Large intestine (tissue), 3 donors: ENCODE measurements at regions not wholly inside any gene's neighbourhood (a gene's known extent, or its start where the extent isn't known, plus 50 kb on each side); places are given as distances from the start of the nearest gene placed in this dataset.
"Not testable (repeated sequence)": the region's sequence is repeated elsewhere in the genome, so short reads cannot be mapped to it uniquely, and the experiment has no call there.

Experiments
- DNase-seq, 2 donors: peaks; one replicate each; pipeline versions ENCODE4 v3.0.0 to v3.0.0-alpha.2; 2013
- H3K27ac ChIP-seq: one replicate; pipeline ENCODE4 v1.5.1; 2013; ENCODE audit warnings: low read length
- H3K27me3 ChIP-seq: 2 replicates; pipeline ENCODE4 v1.6.1; 2013; ENCODE audit warnings: low read length; ENCODE audit not compliant: control insufficient read depth, insufficient read depth
- H3K36me3 ChIP-seq: 2 replicates; pipeline ENCODE4 v1.6.1; 2013; ENCODE audit warnings: low read length; ENCODE audit not compliant: control insufficient read depth, insufficient read depth
- H3K4me1 ChIP-seq: one replicate; pipeline ENCODE4 v1.6.1; 2013; ENCODE audit warnings: low read length; ENCODE audit not compliant: control insufficient read depth, insufficient read depth
- H3K4me3 ChIP-seq: one replicate; pipeline ENCODE4 v1.5.1; 2013; ENCODE audit warnings: low read length
- H3K9me3 ChIP-seq: one replicate; pipeline ENCODE4 v1.6.1; 2013; ENCODE audit warnings: mild to moderate bottlenecking, low read depth, low read length, moderate library complexity; ENCODE audit not compliant: control insufficient read depth
- WGBS: methylation state at CpG from one replicate; pipeline ENCODE4 v1.1.5; 2013; ENCODE audit warnings: low lambda C conversion rate; ENCODE audit not compliant: insufficient coverage; 5-methylcytosine and 5-hydroxymethylcytosine counted together

- DNase-seq, H3K27me3 ChIP-seq, H3K4me3 ChIP-seq, H3K27ac ChIP-seq, H3K4me1 ChIP-seq, H3K9me3 ChIP-seq, H3K36me3 ChIP-seq: not testable (repeated sequence)
- WGBS: no CpG with 5 or more reads among the region's 13 CpGs
Observed at GRCh38 chrX:23458957-23459356, 124.3 kb downstream of the PTCHD1 start.

DNA sequence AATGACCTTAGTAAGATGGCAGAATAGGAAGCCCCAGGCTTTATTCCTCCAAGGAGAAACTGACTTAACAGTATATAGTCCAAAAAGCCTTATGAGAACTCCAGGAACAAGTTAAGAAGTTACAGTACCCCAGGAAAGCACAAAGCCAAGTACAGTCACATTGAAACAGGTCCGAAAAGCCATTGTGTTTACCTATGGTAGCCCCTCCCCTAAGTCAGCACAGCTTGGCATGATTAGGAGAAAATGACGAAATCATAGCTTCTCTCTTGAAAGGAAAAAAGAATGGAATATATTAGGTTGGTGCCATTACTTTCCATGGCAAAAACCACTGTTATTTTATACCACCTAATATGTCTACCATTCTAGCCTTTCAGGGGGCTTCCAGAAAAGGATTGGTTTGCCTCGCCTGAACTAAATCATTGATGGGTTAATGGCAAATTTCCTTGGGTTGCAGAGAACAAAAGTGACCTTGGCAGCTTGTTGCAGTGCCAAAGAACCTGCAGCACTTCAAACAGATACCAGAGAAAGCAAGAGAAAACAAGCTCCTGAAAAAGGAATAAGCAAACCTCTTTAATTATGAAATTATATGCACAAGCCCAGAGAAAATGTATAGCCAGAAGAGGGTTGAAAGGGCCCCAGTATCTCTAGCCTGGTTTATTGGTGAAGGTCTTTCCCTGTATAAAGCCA is 130.6 kb downstream of the PTCHD1 start:
- no CpG with 5 or more reads among the region's 3 CpGs for WGBS
- H3K4me1 ChIP-seq: no peaks in the 10 kb centered on the region
- H3K27ac ChIP-seq: no peak overlapping the region
- no peaks in the 10 kb centered on the region for H3K9me3 ChIP-seq
- H3K36me3 ChIP-seq: no peaks in the 10 kb centered on the region
- H3K27me3 ChIP-seq: no peaks in the 10 kb centered on the region
- no peak for DNase-seq
- H3K4me3 ChIP-seq: no peak overlapping the region

GRCh38 chrX:23465985-23466384 is 131.3 kb downstream of the PTCHD1 start:
- Histone ChIP-seq H3K4me1 (no peaks in the 10 kb centered on the region), H3K36me3 (no peaks in the 10 kb centered on the region), H3K9me3 (no peaks in the 10 kb centered on the region), H3K27ac (no peak overlapping the region), H3K4me3 (no peak overlapping the region), H3K27me3 (no peaks in the 10 kb centered on the region)
- WGBS: 83% methylated on average over 1 of the region's 2 CpGs
- DNase-seq: no peak

GRCh38 chrX:23478056-23478455 is 143.4 kb downstream of the PTCHD1 start:
- Histone ChIP-seq H3K36me3 (no peaks in the 10 kb centered on the region), H3K27me3 (no peaks in the 10 kb centered on the region), H3K4me1 (no peaks in the 10 kb centered on the region), H3K4me3 (no peak overlapping the region), H3K27ac (no peak overlapping the region), H3K9me3 (no peaks in the 10 kb centered on the region)
- no CpG with 5 or more reads among the region's 2 CpGs for WGBS
- DNase-seq: no peak

GRCh38 chrX:23478561-23478960 is 143.9 kb downstream of the PTCHD1 start:
- Histone ChIP-seq H3K27ac (no peak overlapping the region), H3K36me3 (no peaks in the 10 kb centered on the region), H3K4me3 (no peak overlapping the region), H3K9me3 (no peaks in the 10 kb centered on the region), H3K4me1 (no peaks in the 10 kb centered on the region), H3K27me3 (no peaks in the 10 kb centered on the region)
- no CpG with 5 or more reads among the region's 3 CpGs for WGBS
- DNase-seq: no peak

GRCh38 chrX:23482561-23482960 is 147.9 kb downstream of the PTCHD1 start:
- Histone ChIP-seq H3K27me3 (no peaks in the 10 kb centered on the region), H3K36me3 (no peaks in the 10 kb centered on the region), H3K9me3 (no peaks in the 10 kb centered on the region), H3K4me3 (no peak overlapping the region), H3K27ac (no peak overlapping the region), H3K4me1 (no peaks in the 10 kb centered on the region)
- WGBS: no CpG with 5 or more reads among the region's 3 CpGs
- no peak for DNase-seq

DNA sequence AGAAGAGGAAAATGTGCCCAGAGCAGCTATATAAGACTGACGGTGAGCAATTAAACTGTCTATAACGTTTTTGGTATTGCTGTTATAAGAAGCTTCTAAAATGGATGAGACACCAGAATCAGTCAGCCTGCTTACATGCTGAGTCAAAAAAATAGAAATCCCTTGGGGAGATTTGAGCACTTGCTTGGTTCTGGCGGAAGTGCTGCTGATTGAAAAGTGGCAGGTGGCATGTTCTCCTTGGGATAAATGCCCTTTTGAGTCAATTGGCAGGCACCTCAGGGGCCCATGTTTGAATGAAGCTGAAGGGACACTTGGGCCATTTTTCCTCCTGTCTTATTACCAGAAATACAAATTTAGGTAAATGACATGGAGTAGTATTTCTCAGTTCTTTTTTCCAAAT is 148.7 kb downstream of the PTCHD1 start:
- Histone ChIP-seq H3K27ac (no peak overlapping the region), H3K4me1 (no peaks in the 10 kb centered on the region), H3K4me3 (no peak overlapping the region), H3K27me3 (no peaks in the 10 kb centered on the region), H3K9me3 (no peaks in the 10 kb centered on the region), H3K36me3 (no peaks in the 10 kb centered on the region)
- WGBS: no CpG with 5 or more reads among the region's 3 CpGs
- no peak for DNase-seq

DNA sequence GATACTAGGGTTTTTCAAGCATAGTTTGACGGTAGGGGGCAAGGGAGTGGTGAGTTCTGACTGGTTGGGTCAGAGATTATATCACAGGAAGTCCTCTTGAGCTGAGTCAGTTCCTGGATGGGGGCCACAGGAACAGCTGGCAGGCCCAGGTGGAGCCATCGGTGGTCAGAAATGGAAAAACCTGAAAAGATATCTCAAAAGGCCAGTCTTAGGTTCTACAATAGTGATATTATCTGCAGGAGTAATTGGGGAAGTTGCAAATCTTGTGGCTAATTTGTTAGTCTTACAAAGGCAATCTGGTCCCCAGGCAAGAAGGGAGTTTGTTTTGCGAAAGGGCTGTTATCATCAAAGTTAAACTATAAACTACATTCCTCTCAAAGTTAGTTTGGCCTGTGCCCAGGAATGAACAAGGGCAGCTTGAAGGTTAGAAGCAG is 159.3 kb downstream of the PTCHD1 start:
- Histone ChIP-seq H3K9me3 (no peaks in the 10 kb centered on the region), H3K4me3 (no peak overlapping the region), H3K4me1 (no peaks in the 10 kb centered on the region), H3K27ac (no peak overlapping the region), H3K36me3 (no peaks in the 10 kb centered on the region), H3K27me3 (no peaks in the 10 kb centered on the region)
- DNase-seq: no peak
- no CpG with 5 or more reads among the region's 3 CpGs for WGBS

DNA sequence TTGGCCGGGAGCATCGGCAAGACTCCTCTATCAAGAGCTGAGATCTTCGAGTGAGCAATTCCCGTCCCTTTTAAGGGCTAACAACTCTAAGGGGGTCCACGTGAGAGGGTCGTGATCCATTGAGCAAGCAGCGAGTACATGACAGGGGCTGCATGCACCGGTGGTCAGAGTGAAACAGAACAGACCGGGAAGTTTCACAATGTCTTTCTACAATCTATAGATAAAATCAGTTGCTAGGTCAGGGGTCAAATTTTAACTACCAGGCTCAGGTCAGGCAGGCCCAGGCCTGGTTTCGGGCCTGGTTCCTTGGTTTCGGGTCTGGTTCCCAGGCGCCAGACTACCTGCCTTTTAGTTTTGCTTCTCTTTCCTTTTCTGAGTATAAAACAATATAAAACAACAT is 160.1 kb downstream of the PTCHD1 start:
- WGBS: no CpG with 5 or more reads among the region's 12 CpGs
- no peaks in the 10 kb centered on the region for H3K4me1 ChIP-seq
- no peaks in the 10 kb centered on the region for H3K27me3 ChIP-seq
- H3K36me3 ChIP-seq: no peaks in the 10 kb centered on the region
- no peak for DNase-seq
- H3K4me3 ChIP-seq: no peak overlapping the region
- H3K27ac ChIP-seq: no peak overlapping the region
- H3K9me3 ChIP-seq: no peaks in the 10 kb centered on the region

DNA sequence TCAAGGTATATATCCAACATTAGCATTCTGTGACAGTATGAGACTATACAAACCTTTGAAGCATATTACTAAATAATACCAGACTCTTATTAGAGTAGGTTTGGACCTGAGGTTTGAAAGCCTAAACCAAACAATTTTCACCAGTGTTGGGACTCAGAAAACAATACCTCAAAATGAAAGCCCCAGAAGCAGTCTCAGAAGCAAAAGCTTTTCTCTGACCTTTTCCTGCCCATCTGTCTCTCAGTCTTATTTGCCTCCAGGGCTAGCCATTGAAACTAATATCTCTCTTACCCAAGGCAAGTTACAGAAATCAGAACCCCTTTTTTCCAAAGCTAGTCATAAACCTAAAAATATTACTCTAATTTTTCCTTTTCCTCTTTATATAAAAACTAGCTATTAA is 163.3 kb downstream of the PTCHD1 start:
- Histone ChIP-seq H3K4me1 (peaks cover 4% of the 10 kb centered on the region), H3K27ac (no peak overlapping the region), H3K36me3 (no peaks in the 10 kb centered on the region), H3K4me3 (no peak overlapping the region), H3K9me3 (no peaks in the 10 kb centered on the region), H3K27me3 (no peaks in the 10 kb centered on the region)
- no peak for DNase-seq

GRCh38 chrX:23501974-23502373 is 165.3 kb upstream of the PRDX4 start:
- Histone ChIP-seq H3K27ac (no peak overlapping the region), H3K4me3 (no peak overlapping the region), H3K27me3 (no peaks in the 10 kb centered on the region), H3K9me3 (no peaks in the 10 kb centered on the region), H3K4me1 (peaks cover 4% of the 10 kb centered on the region), H3K36me3 (no peaks in the 10 kb centered on the region)
- WGBS: no CpG with 5 or more reads among the region's 4 CpGs
- no peak for DNase-seq
